ENCODE measurements at regions not wholly inside any gene's neighbourhood (a gene's known extent, or its start where the extent isn't known, plus 50 kb on each side); places are given as distances from the start of the nearest gene placed in this dataset.

DNA sequence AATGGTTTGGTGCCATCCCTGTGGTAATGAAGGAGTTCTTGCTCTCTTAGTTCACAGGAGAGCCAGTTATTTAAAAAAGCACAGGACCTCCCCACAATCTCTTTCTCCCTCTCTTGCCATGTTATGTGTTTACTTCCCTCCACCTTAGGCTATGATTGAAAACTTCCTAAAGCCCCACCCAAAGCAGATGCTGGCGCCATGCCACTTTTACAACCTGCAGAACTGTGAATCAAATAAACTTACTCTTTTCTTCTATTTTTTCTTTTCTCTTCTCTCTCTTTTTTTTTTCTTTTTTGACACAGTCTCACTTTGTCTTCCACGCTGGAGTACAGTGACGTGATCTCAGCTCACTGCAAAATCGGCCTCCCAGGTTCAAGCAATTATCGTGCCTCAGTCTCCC, 508.4 kb upstream of the EPHA7 start:
- H3K9me3 Mint-ChIP-seq: peaks cover 4 to 40% (median 20%) of the 10 kb centered on the region in 6 donors
- H3K4me3 Mint-ChIP-seq: no peak overlapping the region
- H3K27ac Mint-ChIP-seq: no peak overlapping the region
- no peaks in the 10 kb centered on the region for H3K36me3 Mint-ChIP-seq
- DNase-seq: no peak
- H3K4me1 Mint-ChIP-seq: no peaks in the 10 kb centered on the region
- peaks cover 0 to 2% (median 0%) of the 10 kb centered on the region in 3 donors for H3K27me3 Mint-ChIP-seq (ENCODE audit: low read depth in 3 of 3)

DNA sequence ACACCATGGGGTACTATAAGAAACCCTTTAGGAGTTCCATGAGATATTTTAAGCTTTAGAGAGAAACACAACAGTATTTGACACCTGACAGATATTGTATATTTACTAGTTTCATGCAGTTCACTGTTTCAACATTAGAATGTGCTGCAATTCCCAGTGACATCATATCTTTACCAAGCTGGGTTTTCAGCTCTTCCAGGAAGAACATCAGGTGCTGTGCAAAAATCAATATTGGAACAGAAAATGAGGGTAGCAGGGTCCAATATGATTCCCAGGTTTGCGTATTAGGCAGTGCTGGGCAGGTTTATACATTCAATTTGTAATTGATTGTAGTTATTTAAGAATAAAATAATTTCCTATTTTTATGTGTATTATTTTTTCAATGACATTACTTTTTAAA, 500.0 kb upstream of the EPHA7 start:
- no peaks in the 10 kb centered on the region for H3K4me1 Mint-ChIP-seq
- H3K36me3 Mint-ChIP-seq: no peaks in the 10 kb centered on the region
- no peak overlapping the region for H3K4me3 Mint-ChIP-seq
- H3K27ac Mint-ChIP-seq: no peak overlapping the region
- peaks cover 0 to 2% (median 0%) of the 10 kb centered on the region in 3 donors for H3K27me3 Mint-ChIP-seq (ENCODE audit: low read depth in 3 of 3)
- H3K9me3 Mint-ChIP-seq: peaks cover 6 to 35% (median 18%) of the 10 kb centered on the region in 6 donors
- no peak for DNase-seq

DNA sequence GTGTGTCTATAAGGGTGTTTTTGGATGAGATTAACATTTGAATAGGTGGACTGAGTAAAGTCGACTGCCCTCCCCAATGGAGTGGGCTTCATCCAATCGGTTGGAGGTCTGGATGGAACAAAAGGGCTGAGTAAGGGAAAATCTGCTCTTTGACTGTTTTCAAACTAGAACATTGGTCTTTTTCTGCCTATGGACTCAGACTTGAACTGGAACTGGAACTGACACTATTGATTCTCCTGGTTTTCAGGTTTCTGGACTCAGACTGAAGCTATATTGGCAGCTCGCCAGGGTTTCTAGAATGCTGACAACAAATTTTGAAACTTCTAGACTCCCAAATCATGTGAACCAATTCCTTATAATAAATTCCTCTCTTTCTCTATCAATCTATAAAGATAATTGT, 498.9 kb upstream of the EPHA7 start:
- Mint-ChIP-seq H3K9me3 (peaks cover 6 to 42% (median 16%) of the 10 kb centered on the region in 6 donors), H3K4me3 (no peak overlapping the region), H3K27ac (no peak overlapping the region), H3K36me3 (no peaks in the 10 kb centered on the region), H3K27me3 (ENCODE audit: low read depth in 3 of 3) (peaks cover 0 to 2% (median 0%) of the 10 kb centered on the region in 3 donors), H3K4me1 (no peaks in the 10 kb centered on the region)
- DNase-seq: no peak

DNA sequence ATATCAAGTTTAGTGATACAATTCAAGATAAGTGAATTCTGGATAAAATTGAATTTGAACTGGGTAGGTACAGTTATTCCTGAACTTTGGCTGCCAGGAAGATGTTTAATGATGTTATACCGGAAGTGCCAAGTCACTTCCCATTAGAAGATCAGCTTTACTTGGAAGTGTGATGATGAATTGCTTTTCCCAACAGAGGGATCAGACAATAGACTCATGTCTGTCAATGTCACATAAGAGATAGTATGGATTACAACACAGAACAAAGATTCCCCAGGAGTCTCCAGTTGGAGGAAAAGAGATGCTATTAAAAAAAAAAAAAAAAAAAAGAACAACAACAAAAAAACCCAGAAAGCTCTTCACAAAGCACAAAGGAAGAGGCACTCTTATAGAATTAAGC, 497.9 kb upstream of the EPHA7 start:
- Mint-ChIP-seq H3K4me1 (no peaks in the 10 kb centered on the region), H3K4me3 (no peak overlapping the region), H3K9me3 (peaks cover 10 to 53% (median 18%) of the 10 kb centered on the region in 6 donors), H3K36me3 (no peaks in the 10 kb centered on the region), H3K27me3 (ENCODE audit: low read depth in 3 of 3) (peaks cover 0 to 2% (median 0%) of the 10 kb centered on the region in 3 donors), H3K27ac (no peak overlapping the region)
- no peak for DNase-seq

DNA sequence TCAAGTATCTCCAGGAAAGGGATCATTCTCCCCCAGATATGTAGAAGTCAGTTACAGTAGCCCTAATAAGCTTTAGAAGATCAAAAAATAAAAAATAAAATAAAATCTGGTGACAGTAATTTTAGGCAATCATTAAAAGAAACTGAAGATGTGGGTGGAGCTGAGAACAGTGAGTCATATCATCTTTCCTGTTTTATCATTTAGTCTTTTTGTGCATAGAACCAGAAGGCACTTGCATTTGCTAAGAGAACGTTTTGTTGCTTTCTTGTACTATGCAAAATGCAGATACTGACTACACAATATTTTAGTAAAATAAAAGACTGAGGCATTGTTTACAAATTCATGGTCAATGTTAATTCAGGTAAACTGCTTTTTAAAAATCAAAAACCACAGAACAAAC, 497.4 kb upstream of the EPHA7 start:
- Mint-ChIP-seq H3K4me3 (no peak overlapping the region), H3K27ac (no peak overlapping the region), H3K36me3 (no peaks in the 10 kb centered on the region), H3K9me3 (peaks cover 10 to 56% (median 18%) of the 10 kb centered on the region in 6 donors), H3K27me3 (ENCODE audit: low read depth in 3 of 3) (peaks cover 0 to 2% (median 0%) of the 10 kb centered on the region in 3 donors), H3K4me1 (no peaks in the 10 kb centered on the region)
- DNase-seq: no peak

DNA sequence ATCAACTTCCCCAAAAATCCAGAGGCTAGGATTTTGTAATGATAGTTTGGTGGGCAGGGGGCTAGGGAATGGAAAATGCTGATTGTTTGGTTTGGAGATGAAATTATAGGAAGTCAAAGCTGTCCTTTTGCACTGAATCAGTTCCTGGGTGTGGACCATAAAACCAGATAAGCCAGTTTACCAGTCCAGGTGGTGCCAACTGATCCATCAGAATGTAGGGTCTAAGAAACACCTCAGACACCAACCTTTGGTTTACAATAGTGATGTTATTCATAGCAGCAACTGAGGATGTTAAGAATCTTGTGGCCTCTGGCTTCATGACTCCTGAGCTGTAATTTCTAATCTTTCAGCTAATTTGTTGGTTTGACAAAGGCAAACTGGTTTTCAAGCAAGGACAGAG, 496.6 kb upstream of the EPHA7 start:
- no peak for DNase-seq
- H3K36me3 Mint-ChIP-seq: no peaks in the 10 kb centered on the region
- no peak overlapping the region for H3K27ac Mint-ChIP-seq
- no peak overlapping the region for H3K4me3 Mint-ChIP-seq
- peaks cover 10 to 56% (median 19%) of the 10 kb centered on the region in 6 donors for H3K9me3 Mint-ChIP-seq
- H3K4me1 Mint-ChIP-seq: no peaks in the 10 kb centered on the region
- no peaks in the 10 kb centered on the region for H3K27me3 Mint-ChIP-seq (ENCODE audit: low read depth in 3 of 3)

DNA sequence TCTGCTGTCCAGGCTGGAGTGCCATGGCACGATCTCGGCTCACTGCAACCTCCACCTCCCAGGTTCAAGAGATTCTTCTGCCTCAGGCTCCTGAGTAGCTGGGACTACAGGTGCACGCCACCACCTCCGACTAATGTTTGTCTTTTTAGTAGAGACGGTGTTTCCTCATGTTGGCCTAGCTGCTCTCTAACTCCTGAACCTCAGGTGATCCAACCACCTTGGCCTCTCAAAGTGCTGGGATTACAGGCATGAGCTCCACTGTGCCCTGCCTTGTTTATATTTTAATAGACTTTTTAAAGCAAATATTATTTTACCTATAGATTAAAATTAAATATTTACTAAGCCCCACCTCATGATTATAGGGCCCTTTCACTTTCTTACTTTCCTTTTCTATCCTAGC, 483.2 kb upstream of the EPHA7 start:
- no peak overlapping the region for H3K27ac Mint-ChIP-seq
- H3K4me3 Mint-ChIP-seq: no peak overlapping the region
- H3K9me3 Mint-ChIP-seq: peaks cover 6 to 33% (median 19%) of the 10 kb centered on the region in 6 donors
- H3K27me3 Mint-ChIP-seq (ENCODE audit: low read depth in 3 of 3): peaks cover 0 to 2% (median 2%) of the 10 kb centered on the region in 3 donors
- no peak for DNase-seq
- no peaks in the 10 kb centered on the region for H3K36me3 Mint-ChIP-seq
- H3K4me1 Mint-ChIP-seq: no peaks in the 10 kb centered on the region

DNA sequence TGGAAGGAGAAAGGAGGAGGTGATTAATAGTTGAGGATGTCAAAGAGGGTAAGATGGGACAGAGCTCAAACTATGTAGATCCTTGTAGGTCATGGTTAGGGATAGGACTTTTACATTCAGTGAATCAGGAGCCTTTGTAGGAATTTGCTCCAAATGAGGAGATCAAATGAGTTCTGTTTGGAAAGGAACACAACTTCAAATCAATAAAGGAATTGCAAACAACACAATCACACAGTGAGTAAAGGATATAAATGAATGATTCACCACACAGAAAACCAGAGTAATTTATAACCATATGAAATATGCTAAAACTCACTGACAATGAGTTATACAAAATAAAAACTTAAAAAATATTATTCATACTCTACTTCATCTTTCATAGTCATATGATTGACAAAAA, 480.8 kb upstream of the EPHA7 start:
- no peaks in the 10 kb centered on the region for H3K36me3 Mint-ChIP-seq
- peaks cover 0 to 26% (median 13%) of the 10 kb centered on the region in 6 donors for H3K9me3 Mint-ChIP-seq
- no peaks in the 10 kb centered on the region for H3K27me3 Mint-ChIP-seq (ENCODE audit: low read depth in 3 of 3)
- H3K4me1 Mint-ChIP-seq: no peaks in the 10 kb centered on the region
- no peak for DNase-seq
- no peak overlapping the region for H3K4me3 Mint-ChIP-seq
- H3K27ac Mint-ChIP-seq: no peak overlapping the region

DNA sequence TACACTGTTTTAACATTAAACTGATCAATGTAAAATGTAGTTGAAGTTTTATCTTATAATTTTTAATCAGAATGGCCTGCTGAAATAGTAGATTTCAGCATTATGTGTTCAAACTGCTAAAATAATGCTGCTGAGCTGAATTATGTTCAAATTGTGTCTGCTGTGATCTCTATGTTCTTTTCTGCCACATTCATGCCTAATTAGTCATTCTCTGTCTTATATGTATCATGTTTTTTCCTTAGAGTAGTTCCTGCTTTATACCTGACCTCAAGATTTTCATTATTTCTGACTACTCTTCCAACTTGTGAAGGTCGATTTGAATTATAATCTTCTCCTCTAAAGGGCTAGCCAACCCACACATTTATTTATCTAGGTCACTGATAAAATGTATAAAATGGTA, 476.7 kb upstream of the EPHA7 start:
- Mint-ChIP-seq H3K4me1 (no peaks in the 10 kb centered on the region), H3K9me3 (peaks cover 1 to 25% (median 16%) of the 10 kb centered on the region in 6 donors), H3K36me3 (no peaks in the 10 kb centered on the region), H3K27me3 (ENCODE audit: low read depth in 3 of 3) (peaks cover 0 to 1% (median 0%) of the 10 kb centered on the region in 3 donors), H3K4me3 (no peak overlapping the region), H3K27ac (no peak overlapping the region)
- no peak for DNase-seq

DNA sequence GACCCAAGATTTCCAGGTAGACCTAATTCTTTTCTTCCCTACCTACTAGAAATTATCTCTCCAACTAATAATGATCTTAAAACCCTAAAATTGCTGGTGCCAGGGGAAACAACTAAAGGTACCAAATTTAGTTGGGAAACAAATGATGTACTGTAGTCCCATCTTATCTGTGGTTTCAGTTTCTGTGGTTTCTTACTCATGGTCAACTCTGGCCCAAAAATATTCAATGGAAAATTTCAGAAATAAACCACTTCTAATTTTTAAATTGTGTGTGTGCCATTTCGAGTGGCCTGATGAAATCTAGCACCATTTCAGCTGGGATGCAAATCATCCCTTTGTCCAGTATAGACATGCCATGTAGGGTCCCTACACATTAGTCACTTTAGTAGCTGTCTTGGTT, 475.2 kb upstream of the EPHA7 start:
- no peak for DNase-seq
- Mint-ChIP-seq H3K27ac (no peak overlapping the region), H3K4me3 (no peak overlapping the region), H3K36me3 (no peaks in the 10 kb centered on the region), H3K9me3 (peaks cover 0 to 27% (median 13%) of the 10 kb centered on the region in 6 donors), H3K4me1 (no peaks in the 10 kb centered on the region), H3K27me3 (ENCODE audit: low read depth in 3 of 3) (peaks cover 0 to 1% (median 0%) of the 10 kb centered on the region in 3 donors)

DNA sequence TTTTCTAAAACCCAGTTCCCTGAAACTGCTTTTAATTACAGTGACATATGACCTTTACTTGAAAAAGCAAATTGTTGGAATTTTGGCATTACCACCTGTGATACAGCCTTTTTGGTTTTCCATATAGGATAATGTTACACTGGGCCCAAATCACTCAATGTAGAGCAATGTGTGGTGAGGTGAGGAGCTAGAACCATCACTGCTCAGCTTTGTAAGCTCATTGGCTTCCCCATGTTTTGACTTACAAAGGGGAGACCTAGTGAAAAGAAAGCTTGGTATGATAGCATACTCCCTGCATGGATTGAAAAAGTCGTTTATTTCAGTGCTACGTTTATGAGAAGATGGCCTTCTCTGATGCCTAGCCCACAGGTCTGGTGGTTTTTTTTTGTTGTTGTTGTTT, 470.4 kb upstream of the EPHA7 start:
- DNase-seq: no peak
- Mint-ChIP-seq H3K36me3 (no peaks in the 10 kb centered on the region), H3K4me1 (no peaks in the 10 kb centered on the region), H3K9me3 (peaks cover 0 to 36% (median 18%) of the 10 kb centered on the region in 6 donors), H3K4me3 (no peak overlapping the region), H3K27me3 (ENCODE audit: low read depth in 3 of 3) (peaks cover 0 to 1% (median 0%) of the 10 kb centered on the region in 3 donors), H3K27ac (no peak overlapping the region)

DNA sequence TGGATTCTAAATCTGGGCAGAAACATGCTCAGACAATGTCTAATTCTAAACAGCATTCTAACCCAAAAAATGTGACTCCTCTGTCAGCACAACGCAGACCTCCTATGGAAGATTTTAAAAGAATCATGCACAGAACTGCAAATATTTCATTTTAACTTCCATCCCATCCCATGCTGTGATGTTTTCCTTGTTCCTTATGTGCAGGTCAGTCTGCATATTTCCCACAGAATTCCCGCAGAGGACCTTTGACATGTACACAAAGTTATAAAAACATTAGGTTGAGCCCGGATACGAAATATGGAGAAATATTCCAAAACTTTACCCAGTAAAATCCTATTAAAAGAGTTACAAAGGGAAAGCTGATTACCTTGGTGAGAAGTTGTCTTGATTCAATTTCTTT, 467.1 kb upstream of the EPHA7 start:
- H3K27ac Mint-ChIP-seq: no peak overlapping the region
- no peaks in the 10 kb centered on the region for H3K4me1 Mint-ChIP-seq
- no peaks in the 10 kb centered on the region for H3K27me3 Mint-ChIP-seq (ENCODE audit: low read depth in 3 of 3)
- no peak for DNase-seq
- peaks cover 0 to 30% (median 11%) of the 10 kb centered on the region in 6 donors for H3K9me3 Mint-ChIP-seq
- no peak overlapping the region for H3K4me3 Mint-ChIP-seq
- no peaks in the 10 kb centered on the region for H3K36me3 Mint-ChIP-seq

DNA sequence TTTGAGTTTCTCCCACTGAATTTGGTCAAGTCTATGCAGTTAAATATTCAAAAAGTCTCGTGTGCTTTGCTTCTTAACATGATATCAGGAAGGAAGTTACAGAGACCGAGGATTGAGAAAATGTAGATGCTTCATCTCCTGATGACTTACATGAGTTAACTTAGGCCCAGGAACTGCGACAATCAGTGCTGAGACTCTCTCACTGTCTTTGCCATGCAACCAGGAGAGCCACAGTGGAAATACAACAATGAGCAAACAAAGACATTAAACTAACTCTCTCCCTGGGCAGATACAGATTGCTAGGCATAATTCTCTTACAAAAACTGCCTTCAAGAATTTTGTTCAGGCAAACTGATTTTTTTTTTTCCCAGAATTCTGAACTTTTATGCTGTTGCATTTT, 440.6 kb upstream of the EPHA7 start:
- no peak for DNase-seq
- Mint-ChIP-seq H3K27me3 (ENCODE audit: low read depth in 3 of 3) (peaks cover 0 to 2% (median 0%) of the 10 kb centered on the region in 3 donors), H3K27ac (no peak overlapping the region), H3K36me3 (no peaks in the 10 kb centered on the region), H3K4me3 (no peak overlapping the region), H3K9me3 (peaks cover 8 to 46% (median 26%) of the 10 kb centered on the region in 6 donors), H3K4me1 (no peaks in the 10 kb centered on the region)

DNA sequence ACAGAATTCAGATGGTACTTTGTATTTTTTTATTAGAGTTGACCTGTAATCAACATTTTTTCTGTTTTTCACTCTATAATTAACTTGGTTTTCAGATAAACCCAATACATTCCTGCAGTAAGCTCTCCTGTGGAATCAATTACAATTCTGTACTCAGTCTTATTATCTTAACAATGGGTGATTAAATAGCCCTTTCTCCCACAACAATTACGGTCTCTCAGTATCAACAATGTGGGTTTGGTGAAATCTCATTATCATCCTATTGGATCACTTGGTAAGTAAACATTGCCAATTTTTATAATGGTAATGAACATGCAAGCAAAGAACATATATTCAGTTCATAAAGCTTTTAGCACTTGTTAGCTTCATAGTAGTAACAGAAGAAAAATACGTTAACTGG, 438.9 kb upstream of the EPHA7 start:
- no peak overlapping the region for H3K27ac Mint-ChIP-seq
- H3K4me3 Mint-ChIP-seq: no peak overlapping the region
- peaks cover 8 to 64% (median 39%) of the 10 kb centered on the region in 6 donors for H3K9me3 Mint-ChIP-seq
- no peaks in the 10 kb centered on the region for H3K4me1 Mint-ChIP-seq
- DNase-seq: no peak
- H3K27me3 Mint-ChIP-seq (ENCODE audit: low read depth in 3 of 3): peaks cover 0 to 2% (median 0%) of the 10 kb centered on the region in 3 donors
- no peaks in the 10 kb centered on the region for H3K36me3 Mint-ChIP-seq

DNA sequence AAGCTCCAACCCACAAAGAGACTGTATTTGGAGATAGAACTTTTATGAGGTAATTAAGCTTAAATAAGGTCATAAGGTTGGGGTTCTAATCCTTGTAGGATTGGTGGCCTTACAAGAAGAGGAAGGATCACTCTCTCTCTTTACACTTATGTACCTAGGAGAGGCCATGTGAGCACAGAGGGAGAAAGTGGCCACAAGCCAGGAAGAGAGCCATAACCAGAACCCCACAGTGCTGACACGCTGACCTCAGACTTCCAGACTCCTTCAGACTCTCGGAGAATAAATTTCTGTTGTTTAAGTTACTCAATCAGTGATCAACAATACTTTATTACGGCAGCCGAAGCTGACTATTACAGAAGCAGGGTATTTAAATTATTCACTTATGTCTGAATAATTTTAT, 430.5 kb upstream of the EPHA7 start:
- no peak for DNase-seq
- Mint-ChIP-seq H3K9me3 (peaks cover 6 to 35% (median 18%) of the 10 kb centered on the region in 6 donors), H3K36me3 (no peaks in the 10 kb centered on the region), H3K27me3 (ENCODE audit: low read depth in 3 of 3) (peaks cover 0 to 2% (median 0%) of the 10 kb centered on the region in 3 donors), H3K27ac (no peak overlapping the region), H3K4me3 (no peak overlapping the region), H3K4me1 (no peaks in the 10 kb centered on the region)
